Activated CD4-positive, alpha-beta memory T cell treated with anti-CD3 and anti-CD28 coated beads for 36 hours (primary cell): ENCODE measurements at regions not wholly inside any gene's neighbourhood (a gene's known extent, or its start where the extent isn't known, plus 50 kb on each side); places are given as distances from the start of the nearest gene placed in this dataset.

Source experiments
- CTCF ChIA-PET: fragments of 350-600 bp; sonication (Branson Sonifier 250); formaldehyde crosslinking; loops from one replicate; lab custom pipeline; 2021; ENCODE audit warnings: antibody characterized with exemption, inconsistent platforms; lab: Charles Lee
- POLR2A ChIA-PET: fragments of 350-600 bp; sonication (Branson Sonifier 250); formaldehyde crosslinking; loops from one replicate; lab custom pipeline; 2021; ENCODE audit warnings: antibody characterized with exemption; lab: Charles Lee
- DNase-seq: peaks from one replicate; pipeline ENCODE4 v3.0.0-alpha.2; 2020
- H3K27ac Mint-ChIP-seq: one replicate; pipeline ENCODE4 v1.8.0; 2021; ENCODE audit warnings: mixed read lengths
- H3K27me3 Mint-ChIP-seq: one replicate; pipeline ENCODE4 v1.8.0; 2021; ENCODE audit warnings: mixed read lengths
- H3K36me3 Mint-ChIP-seq: one replicate; pipeline ENCODE4 v1.8.0; 2021; ENCODE audit warnings: mixed read lengths
- H3K4me1 Mint-ChIP-seq: one replicate; pipeline ENCODE4 v1.8.0; 2021; ENCODE audit warnings: low read depth, mixed read lengths
- H3K4me3 Mint-ChIP-seq: one replicate; pipeline ENCODE4 v1.8.0; 2021; ENCODE audit warnings: mild to moderate bottlenecking, mixed read lengths
- H3K9me3 Mint-ChIP-seq: one replicate; pipeline ENCODE4 v1.8.0; 2021; ENCODE audit warnings: mixed read lengths
- intact Hi-C: fragments of 100-400 bp; cut with micrococcal nuclease; formaldehyde crosslinking; loops from one replicate; pipeline ENCODE4 v1.15.1; 2023

DNA sequence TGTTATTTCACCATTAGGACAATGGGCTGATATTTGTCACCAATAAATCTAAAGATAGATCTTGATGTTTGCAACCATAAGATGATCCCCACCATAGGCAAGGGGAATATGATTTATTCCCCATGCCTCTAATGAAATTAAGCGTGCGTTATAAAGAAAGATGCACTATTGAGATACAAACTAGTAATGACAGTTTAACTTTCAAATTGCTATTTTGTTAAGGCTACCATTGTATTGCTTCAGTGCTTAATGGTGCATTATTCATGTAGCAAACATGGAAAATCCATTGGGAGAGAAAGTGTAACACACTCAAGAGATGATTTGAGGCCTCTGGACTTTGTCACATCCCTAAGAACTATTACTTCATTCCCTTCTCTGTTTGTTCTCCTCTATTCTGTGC, 108.9 kb upstream of the TRABD2B start:
- Mint-ChIP-seq H3K36me3 (no peaks in the 10 kb centered on the region), H3K27ac (no peak overlapping the region)

DNA sequence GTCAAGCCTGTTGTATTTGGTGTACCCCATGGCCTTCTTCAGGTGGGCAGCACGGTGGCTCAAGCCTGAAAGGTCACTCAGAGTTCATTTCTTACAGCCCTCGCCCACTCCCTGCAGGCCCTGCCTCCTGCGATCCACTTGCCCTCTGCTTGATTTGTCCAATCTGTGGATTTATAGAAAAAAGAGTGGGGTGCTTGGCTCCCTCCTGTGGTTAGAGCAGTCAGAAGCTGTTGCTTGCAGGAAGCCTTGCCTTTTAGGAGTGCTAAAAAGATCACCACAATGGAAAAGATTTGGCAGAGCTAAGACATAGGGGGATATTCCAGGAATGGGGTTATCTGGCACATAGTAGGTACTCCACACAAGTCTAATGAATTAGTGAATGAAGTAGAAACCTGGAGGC, 108.0 kb upstream of the TRABD2B start:
- CTCF ChIA-PET: interaction anchor here (1.2 to 1.4 kb wide), 2 partner anchors 11 to 99 kb away, joined by 4 to 6 read pairs; no protein-coding TSS in a partner anchor
- intact Hi-C loops: no loop called here
- POLR2A ChIA-PET: no interaction called here
- Mint-ChIP-seq H3K9me3 (no peaks in the 10 kb centered on the region), H3K4me1 (peaks cover 3% of the 10 kb centered on the region), H3K36me3 (no peaks in the 10 kb centered on the region), H3K4me3 (no peak overlapping the region), H3K27me3 (peaks cover 6% of the 10 kb centered on the region), H3K27ac (no peak overlapping the region)
- no peak for DNase-seq

More for the DNA sequence above, 108.9 kb upstream of the TRABD2B start:
- intact Hi-C loops: no loop called here
- ChIA-PET CTCF (interaction anchor here (1.2 to 1.4 kb wide), 2 partner anchors 12 to 98 kb away, joined by 4 read pairs; no protein-coding TSS in a partner anchor), POLR2A (no interaction called here)
- H3K27me3 Mint-ChIP-seq: peaks cover 1% of the 10 kb centered on the region
- peaks cover 3% of the 10 kb centered on the region for H3K4me1 Mint-ChIP-seq
- no peaks in the 10 kb centered on the region for H3K9me3 Mint-ChIP-seq
- no peak for DNase-seq
- H3K4me3 Mint-ChIP-seq: no peak overlapping the region

DNA sequence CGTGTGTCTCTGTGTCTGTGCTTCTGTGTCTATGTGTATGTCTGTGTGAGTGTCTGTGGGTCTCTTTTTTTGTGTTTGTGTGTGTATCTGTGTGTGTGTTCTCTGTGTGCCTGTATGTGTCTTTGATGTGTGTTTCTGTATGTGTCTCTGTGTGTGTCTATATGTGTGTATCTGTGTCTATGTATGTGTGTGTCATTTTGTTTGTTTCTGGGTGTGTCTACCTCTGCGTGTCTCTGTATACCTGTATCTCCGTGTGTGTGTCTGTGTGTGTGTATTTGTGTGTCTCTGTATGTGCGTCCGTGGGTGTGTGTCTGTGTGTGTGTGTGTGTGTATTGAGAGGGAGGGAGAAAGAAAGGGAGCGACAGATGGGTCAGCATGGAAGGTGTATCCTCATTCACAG, 106.3 kb upstream of the TRABD2B start:
- no peaks in the 10 kb centered on the region for H3K9me3 Mint-ChIP-seq
- no peaks in the 10 kb centered on the region for H3K36me3 Mint-ChIP-seq
- peaks cover 3% of the 10 kb centered on the region for H3K4me1 Mint-ChIP-seq
- POLR2A ChIA-PET: no interaction called here
- no peak overlapping the region for H3K27ac Mint-ChIP-seq
- intact Hi-C loops: no loop called here
- DNase-seq: no peak
- no peak overlapping the region for H3K4me3 Mint-ChIP-seq
- CTCF ChIA-PET: no interaction called here
- peaks cover 13% of the 10 kb centered on the region for H3K27me3 Mint-ChIP-seq

DNA sequence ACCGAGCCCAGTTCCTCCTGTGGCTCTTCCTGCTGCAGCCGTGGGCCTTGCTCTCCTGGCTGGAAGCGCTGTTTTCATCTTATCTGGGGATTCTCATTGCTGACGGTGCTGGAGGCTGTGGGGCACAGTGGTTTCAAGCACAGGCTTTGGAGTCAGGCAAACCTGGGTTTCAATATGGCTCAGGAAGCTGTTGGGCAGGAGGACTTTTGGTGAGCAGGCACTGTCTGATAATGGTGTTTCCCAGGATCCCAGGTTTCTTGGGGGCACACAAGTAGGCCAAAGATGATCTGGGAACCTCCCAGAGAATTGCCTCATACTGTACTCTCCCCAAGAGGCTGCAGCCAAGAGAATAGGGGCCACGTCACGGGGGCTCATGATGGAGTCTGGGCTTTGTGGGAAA, 105.6 kb upstream of the TRABD2B start:
- DNase-seq: no peak
- intact Hi-C loops: no loop called here
- no peaks in the 10 kb centered on the region for H3K9me3 Mint-ChIP-seq
- CTCF ChIA-PET: interaction anchor here (1.5 kb wide), 1 partner anchor 100 kb away, joined by 3 read pairs; no protein-coding TSS in a partner anchor
- peaks cover 3% of the 10 kb centered on the region for H3K4me1 Mint-ChIP-seq
- peaks cover 15% of the 10 kb centered on the region for H3K27me3 Mint-ChIP-seq
- H3K4me3 Mint-ChIP-seq: no peak overlapping the region
- no peak overlapping the region for H3K27ac Mint-ChIP-seq
- H3K36me3 Mint-ChIP-seq: no peaks in the 10 kb centered on the region
- POLR2A ChIA-PET: no interaction called here

DNA sequence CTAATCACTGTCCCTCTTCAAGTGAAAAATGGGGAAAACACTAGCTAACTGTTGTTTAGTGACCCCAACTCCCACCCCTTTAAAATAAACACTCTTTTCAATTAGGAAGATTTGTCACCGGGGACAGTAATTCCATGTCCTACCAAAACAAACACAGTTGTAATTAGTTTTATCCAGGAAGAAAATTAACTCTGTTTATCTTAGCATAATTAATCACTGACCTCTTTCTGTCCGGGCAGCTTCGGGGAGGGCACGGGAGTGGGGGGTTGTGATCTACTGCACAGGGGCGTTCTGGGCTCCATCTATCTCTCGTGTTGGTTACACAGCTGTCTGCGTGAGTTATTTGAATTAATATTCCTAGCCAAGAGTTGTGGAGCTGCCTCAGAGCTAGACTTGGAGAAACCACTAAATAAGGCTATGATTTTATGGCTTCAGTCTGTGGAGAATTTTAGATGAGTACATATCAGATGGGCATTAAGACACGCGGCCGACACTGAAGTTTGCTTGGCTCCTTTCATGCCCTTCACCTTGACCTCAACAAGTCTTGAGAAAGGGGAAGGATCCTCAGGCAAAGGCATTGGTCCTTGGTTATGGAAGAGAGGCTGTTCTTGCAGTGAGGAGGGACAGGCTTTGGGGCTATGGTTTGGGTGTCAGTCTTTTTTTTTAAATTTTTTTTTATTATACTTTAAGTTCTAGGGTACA, 102.0 kb upstream of the TRABD2B start:
- DNase-seq: no peak
- Mint-ChIP-seq H3K9me3 (no peaks in the 10 kb centered on the region), H3K27ac (no peak overlapping the region), H3K4me1 (peaks cover under 1% of the 10 kb centered on the region), H3K27me3 (peaks cover 32% of the 10 kb centered on the region), H3K36me3 (no peaks in the 10 kb centered on the region), H3K4me3 (no peak overlapping the region)
- CTCF ChIA-PET: no interaction called here
- POLR2A ChIA-PET: no interaction called here
- intact Hi-C loops: no loop called here

DNA sequence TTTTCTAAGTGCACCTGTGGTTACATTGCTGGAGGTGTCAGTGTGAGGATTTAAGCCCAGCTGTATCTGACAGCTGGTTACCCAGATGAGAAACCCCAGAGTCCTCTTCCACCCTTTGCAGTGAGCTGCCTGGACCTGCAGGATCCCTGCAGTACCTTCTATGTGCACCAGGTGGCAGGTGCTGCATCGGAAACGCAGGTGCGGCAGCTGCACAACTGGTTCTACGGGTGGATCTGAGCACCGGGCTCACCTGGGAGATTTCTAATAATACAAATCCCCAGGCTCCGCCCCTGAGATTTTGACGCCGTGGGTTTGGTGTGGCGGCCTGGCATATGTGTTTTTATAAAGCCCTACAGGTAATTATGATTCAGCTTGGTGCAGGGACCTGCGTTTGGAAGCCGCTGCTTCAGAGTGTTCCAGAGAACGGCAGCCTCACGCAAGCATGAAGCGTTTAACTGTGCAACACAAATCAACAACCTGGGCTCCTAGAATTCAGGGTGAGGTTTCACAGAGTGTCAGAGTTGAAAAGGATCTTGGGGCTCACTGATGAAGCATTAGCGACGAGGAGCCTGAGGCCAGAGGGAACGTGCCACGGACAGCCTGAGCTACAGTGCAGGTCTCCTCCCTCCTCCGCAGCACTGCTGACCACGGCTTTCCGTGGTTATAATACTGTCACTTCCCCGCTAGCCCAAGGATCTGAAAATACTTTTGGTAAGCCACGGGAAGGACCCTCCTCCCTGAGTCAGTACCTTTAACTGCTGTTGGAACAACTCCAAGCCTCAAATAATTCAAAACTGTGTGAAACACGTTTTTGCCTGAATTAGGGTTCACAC, 96.7 kb upstream of the TRABD2B start:
- ChIA-PET CTCF (interaction anchor here (0.7 to 1.8 kb wide), 11 partner anchors 11 to 145 kb away, joined by 3 to 24 read pairs (median 4); partner anchors contain the start of gene TRABD2B), POLR2A (no interaction called here)
- H3K4me1 Mint-ChIP-seq: peaks cover 7% of the 10 kb centered on the region
- DNase-seq: peak; percentile 82
- no peak overlapping the region for H3K27ac Mint-ChIP-seq
- H3K36me3 Mint-ChIP-seq: no peaks in the 10 kb centered on the region
- H3K9me3 Mint-ChIP-seq: no peaks in the 10 kb centered on the region
- peak overlapping the region; percentile 40 for H3K4me3 Mint-ChIP-seq
- peaks cover 44% of the 10 kb centered on the region for H3K27me3 Mint-ChIP-seq
- intact Hi-C loops: loop anchor here (1.0 to 5.0 kb wide), 3 partner anchors 108 to 403 kb away; no protein-coding TSS in a partner anchor

DNA sequence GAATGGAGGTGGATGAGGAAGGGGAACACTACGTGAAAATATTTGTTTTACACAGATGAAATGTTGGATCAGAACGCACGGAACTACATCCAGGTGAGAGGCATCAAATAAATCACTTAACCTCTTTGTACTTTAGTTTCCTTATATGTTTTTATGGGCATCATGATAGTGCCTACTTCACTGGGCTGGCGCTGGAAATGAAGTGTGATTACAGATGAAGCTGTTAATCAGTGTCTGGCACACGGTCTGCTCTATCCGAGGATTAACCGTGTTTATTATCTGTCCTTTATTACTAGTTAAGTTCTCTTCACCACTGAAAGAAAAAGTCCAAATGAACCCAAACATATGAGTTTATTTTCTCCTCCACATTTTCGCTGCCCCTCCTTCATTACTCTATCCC, 96.0 kb upstream of the TRABD2B start:
- DNase-seq: no peak
- ChIA-PET POLR2A (no interaction called here), CTCF (interaction anchor here (1.1 to 1.8 kb wide), 8 partner anchors 12 to 146 kb away, joined by 3 to 24 read pairs (median 6); partner anchors contain the start of gene TRABD2B)
- no peaks in the 10 kb centered on the region for H3K36me3 Mint-ChIP-seq
- H3K27me3 Mint-ChIP-seq: peaks cover 44% of the 10 kb centered on the region
- peaks cover 7% of the 10 kb centered on the region for H3K4me1 Mint-ChIP-seq
- no peak overlapping the region for H3K4me3 Mint-ChIP-seq
- H3K27ac Mint-ChIP-seq: no peak overlapping the region
- intact Hi-C loops: loop anchor here (1.0 to 5.0 kb wide), 3 partner anchors 109 to 404 kb away; no protein-coding TSS in a partner anchor
- no peaks in the 10 kb centered on the region for H3K9me3 Mint-ChIP-seq

DNA sequence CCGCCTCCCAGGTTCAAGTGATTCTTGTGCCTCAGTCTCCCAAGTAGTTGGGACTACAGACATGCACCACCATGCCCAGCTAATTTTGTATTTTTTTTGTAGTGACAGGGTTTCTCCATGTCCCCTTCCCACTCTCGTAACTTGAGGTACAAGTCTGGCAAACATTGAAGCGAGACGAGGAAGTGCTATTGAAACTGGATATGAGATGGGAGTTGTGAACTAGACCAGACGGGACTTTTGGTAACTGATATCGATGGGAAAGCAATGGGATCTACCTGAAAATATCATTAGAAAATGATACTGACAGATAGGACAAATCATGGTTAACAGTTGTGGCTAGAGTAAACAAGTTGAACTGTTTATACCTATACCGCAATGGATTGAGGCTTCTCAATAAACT, 95.2 kb upstream of the TRABD2B start:
- no peaks in the 10 kb centered on the region for H3K36me3 Mint-ChIP-seq

DNA sequence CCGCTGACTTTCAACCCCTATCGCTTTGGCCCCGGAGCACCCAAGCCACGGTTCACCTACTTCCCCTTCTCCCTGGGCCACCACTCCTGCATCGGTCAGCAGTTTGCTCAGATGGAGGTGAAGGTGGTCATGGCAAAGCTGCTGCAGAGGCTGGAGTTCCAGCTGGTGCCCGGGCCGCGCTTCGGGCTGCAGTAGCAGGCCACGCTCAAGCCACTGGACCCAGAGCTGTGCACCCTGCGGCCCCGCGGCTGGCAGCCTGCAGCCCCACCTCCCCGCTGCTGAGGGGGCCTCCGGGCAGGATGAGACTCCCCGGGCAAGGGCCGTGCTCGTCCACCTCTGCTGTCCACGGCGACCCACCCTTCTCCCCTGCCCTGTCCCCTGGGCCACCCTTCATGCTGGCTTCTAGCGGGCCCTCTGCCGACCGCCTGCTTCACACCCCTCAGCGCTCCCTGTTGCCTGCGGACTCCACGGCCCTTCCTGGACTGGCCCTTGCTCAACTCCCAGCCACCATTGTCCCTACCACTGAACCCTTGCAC, 92.2 kb upstream of the TRABD2B start:
- H3K27me3 Mint-ChIP-seq: peaks cover 31% of the 10 kb centered on the region
- no peaks in the 10 kb centered on the region for H3K36me3 Mint-ChIP-seq
- no peaks in the 10 kb centered on the region for H3K9me3 Mint-ChIP-seq
- H3K4me1 Mint-ChIP-seq: peaks cover 7% of the 10 kb centered on the region
- no peak overlapping the region for H3K27ac Mint-ChIP-seq
- intact Hi-C loops: no loop called here
- no peak overlapping the region for H3K4me3 Mint-ChIP-seq
- ChIA-PET POLR2A (no interaction called here), CTCF (no interaction called here)
- DNase-seq: no peak

More for the DNA sequence above, 95.2 kb upstream of the TRABD2B start:
- Mint-ChIP-seq H3K4me1 (peaks cover 7% of the 10 kb centered on the region), H3K27ac (no peak overlapping the region), H3K27me3 (peaks cover 42% of the 10 kb centered on the region), H3K4me3 (no peak overlapping the region), H3K9me3 (no peaks in the 10 kb centered on the region)
- ChIA-PET POLR2A (no interaction called here), CTCF (no interaction called here)
- intact Hi-C loops: loop anchor here (5.0 kb wide), 1 partner anchor 405 kb away; no protein-coding TSS in a partner anchor
- DNase-seq: no peak

DNA sequence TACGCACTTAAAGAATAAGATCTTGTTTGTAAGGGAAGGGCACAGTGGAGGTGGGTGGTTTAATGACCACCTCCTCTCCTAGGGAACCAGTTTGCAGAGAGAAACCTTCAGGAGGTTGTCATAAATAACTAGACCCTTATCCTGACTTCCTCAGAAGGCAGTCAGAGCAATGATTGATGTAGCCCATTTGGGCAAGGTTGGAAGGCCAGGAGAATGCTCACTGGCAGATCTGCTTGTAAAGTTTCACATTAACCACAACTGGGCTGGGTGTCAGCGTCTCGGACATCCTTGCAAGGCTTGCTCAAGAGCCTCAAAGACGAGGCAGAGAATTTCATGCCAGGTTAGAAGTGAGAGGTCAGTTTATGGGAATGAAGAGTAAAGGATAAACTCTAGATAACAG, 87.6 kb upstream of the TRABD2B start:
- Mint-ChIP-seq H3K27ac (no peak overlapping the region), H3K27me3 (peaks cover 7% of the 10 kb centered on the region), H3K9me3 (no peaks in the 10 kb centered on the region), H3K4me3 (no peak overlapping the region), H3K36me3 (no peaks in the 10 kb centered on the region), H3K4me1 (no peaks in the 10 kb centered on the region)
- DNase-seq: no peak
- CTCF ChIA-PET: no interaction called here
- POLR2A ChIA-PET: no interaction called here
- intact Hi-C loops: no loop called here

DNA sequence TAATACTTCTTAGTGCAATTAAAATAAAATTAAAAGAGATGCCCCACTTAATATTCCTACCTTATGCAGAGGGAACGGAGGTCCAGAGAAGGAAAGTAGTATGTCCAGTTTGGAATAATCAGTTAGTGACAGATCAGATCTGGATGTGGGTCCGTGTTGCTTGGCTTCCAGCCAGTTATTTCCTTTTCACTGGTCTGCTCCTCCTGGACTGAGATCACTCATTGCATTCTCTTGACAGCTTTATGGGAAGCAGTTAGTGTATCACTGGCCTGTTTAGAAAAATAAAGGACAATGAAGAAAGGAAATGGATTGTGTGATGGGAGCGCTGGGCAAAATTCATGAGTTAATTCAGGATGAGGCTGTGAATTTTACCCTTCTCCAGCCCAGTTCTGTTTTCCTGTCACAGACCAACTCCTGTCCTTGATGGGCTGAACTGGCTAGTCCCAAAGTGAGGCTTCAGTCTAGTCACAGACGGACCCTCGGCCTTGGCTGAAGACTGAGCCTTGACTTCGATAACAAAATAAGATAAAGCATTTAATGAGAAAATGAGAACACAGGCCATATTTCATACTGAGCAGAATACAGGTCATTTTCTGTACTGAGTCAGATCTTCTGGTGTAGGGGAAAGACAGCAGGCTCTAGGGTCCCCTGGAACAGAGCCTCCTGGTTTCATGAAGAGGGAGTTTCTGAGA, 85.2 kb upstream of the TRABD2B start:
- DNase-seq: no peak
- Mint-ChIP-seq H3K27me3 (peaks cover 2% of the 10 kb centered on the region), H3K9me3 (no peaks in the 10 kb centered on the region), H3K4me3 (no peak overlapping the region), H3K4me1 (no peaks in the 10 kb centered on the region), H3K36me3 (no peaks in the 10 kb centered on the region), H3K27ac (no peak overlapping the region)
- ChIA-PET CTCF (no interaction called here), POLR2A (no interaction called here)
- intact Hi-C loops: no loop called here
